Liver (tissue), 8 donors: ENCODE measurements at regions not wholly inside any gene's neighbourhood (a gene's known extent, or its start where the extent isn't known, plus 50 kb on each side); places are given as distances from the start of the nearest gene placed in this dataset.

ENCODE experiments used
- DNase-seq: peaks from one replicate; pipeline ENCODE4 v3.0.0-alpha.2; 2017; ENCODE audit warnings: low spot score
- H3K27ac ChIP-seq, 2 donors: one replicate each; pipeline ENCODE4 v1.7.0; 2013; ENCODE audit warnings: inconsistent platforms in 2 of 2, low read length in 2 of 2, control low read depth in 1 of 2, low read depth in 1 of 2, mild to moderate bottlenecking in 1 of 2
- H3K27me3 ChIP-seq, 4 donors: one replicate each; pipeline versions ENCODE4 v1.6.1 to v1.7.0; 2013; ENCODE audit warnings: low read length in 3 of 4, inconsistent platforms in 1 of 4, mild to moderate bottlenecking in 1 of 4, moderate library complexity in 1 of 4; ENCODE audit not compliant: control insufficient read depth in 4 of 4, insufficient read depth in 4 of 4
- H3K36me3 ChIP-seq, 4 donors: one replicate each; pipeline versions ENCODE4 v1.6.1 to v1.7.0; 2013; ENCODE audit warnings: low read length in 3 of 4, mild to moderate bottlenecking in 3 of 4, low read depth in 1 of 4, moderate library complexity in 1 of 4; ENCODE audit not compliant: control insufficient read depth in 4 of 4, insufficient read depth in 3 of 4
- H3K4me1 ChIP-seq, 4 donors: one replicate each; pipeline versions ENCODE4 v1.6.1 to v1.7.0; 2013; ENCODE audit warnings: low read length in 3 of 4, mild to moderate bottlenecking in 3 of 4, moderate library complexity in 1 of 4; ENCODE audit not compliant: control insufficient read depth in 4 of 4, insufficient read depth in 4 of 4
- H3K4me3 ChIP-seq, 3 donors: one replicate each; pipeline versions ENCODE4 v1.6.1 to v1.7.0; 2013; ENCODE audit warnings: low read length in 3 of 3, control low read depth in 1 of 3, low read depth in 1 of 3, mild to moderate bottlenecking in 1 of 3
- H3K9ac ChIP-seq, 2 donors: one replicate each; pipeline ENCODE4 v1.7.0; 2013; ENCODE audit warnings: low read length in 2 of 2, mild to moderate bottlenecking in 2 of 2, moderate library complexity in 2 of 2, control low read depth in 1 of 2, low read depth in 1 of 2
- H3K9me3 ChIP-seq, 4 donors: one replicate each; pipeline versions ENCODE4 v1.6.1 to v1.7.0; 2013; ENCODE audit warnings: low read length in 3 of 4; ENCODE audit not compliant: control insufficient read depth in 4 of 4
- ATF3 ChIP-seq: IDR thresholded peaks from 2 replicates; pipeline ENCODE4 v1.6.1; 2016; ENCODE audit warnings: antibody characterized with exemption
- CTCF ChIP-seq: fragments of 150-350 bp; IDR thresholded peaks from 2 replicates; pipeline ENCODE4 v1.5.1; 2017; ENCODE audit warnings: improper control_type of control experiment, low read depth, low read length; ENCODE audit not compliant: missing input control
- EGR1 ChIP-seq, 2 donors: IDR thresholded peaks; 2 replicates each; pipeline ENCODE4 v1.6.1; 2016 to 2018; ENCODE audit warnings: antibody characterized with exemption in 2 of 2, low read depth in 2 of 2
- FOXA1 ChIP-seq: IDR thresholded peaks from 2 replicates; pipeline ENCODE4 v1.6.1; 2016; ENCODE audit warnings: antibody characterized with exemption
- FOXA2 ChIP-seq: IDR thresholded peaks from 2 replicates; pipeline ENCODE4 v1.6.1; 2016; ENCODE audit warnings: antibody characterized with exemption
- GABPA ChIP-seq, 2 donors: IDR thresholded peaks in 1 of 2; conservative IDR thresholded peaks in 1 of 2; 2 replicates each; pipeline ENCODE4 v1.6.1; 2016; ENCODE audit warnings: antibody characterized with exemption in 2 of 2, mild to moderate bottlenecking in 1 of 2, moderate library complexity in 1 of 2
- HNF4A ChIP-seq, 2 donors: conservative IDR thresholded peaks; 2 replicates each; pipeline ENCODE4 v1.6.1; 2016; ENCODE audit warnings: antibody characterized with exemption in 2 of 2, mild to moderate bottlenecking in 2 of 2
- HNF4G ChIP-seq: IDR thresholded peaks from 2 replicates; pipeline ENCODE4 v1.6.1; 2016; ENCODE audit warnings: antibody characterized with exemption
- JUND ChIP-seq, 2 donors: IDR thresholded peaks; 2 replicates each; pipeline ENCODE4 v1.6.1; 2016; ENCODE audit warnings: antibody characterized with exemption in 2 of 2
- MAX ChIP-seq: IDR thresholded peaks from 2 replicates; pipeline ENCODE4 v1.6.1; 2016; ENCODE audit warnings: antibody characterized with exemption
- NR2F2 ChIP-seq: IDR thresholded peaks from 2 replicates; pipeline ENCODE4 v1.6.1; 2016; ENCODE audit warnings: antibody characterized with exemption
- RAD21 ChIP-seq, 2 donors: IDR thresholded peaks; 2 replicates each; pipeline ENCODE4 v1.6.1; 2016; ENCODE audit warnings: antibody characterized with exemption in 2 of 2, mild to moderate bottlenecking in 2 of 2
- REST ChIP-seq: IDR thresholded peaks from 2 replicates; pipeline ENCODE4 v1.6.1; 2016; ENCODE audit warnings: antibody characterized with exemption, mild to moderate bottlenecking
- RXRA ChIP-seq, 2 donors: IDR thresholded peaks; 2 replicates each; pipeline ENCODE4 v1.6.1; 2017 to 2018; ENCODE audit warnings: antibody characterized with exemption in 2 of 2, mild to moderate bottlenecking in 1 of 2
- SP1 ChIP-seq: IDR thresholded peaks from 2 replicates; pipeline ENCODE4 v1.6.1; 2018; ENCODE audit warnings: antibody characterized with exemption, mild to moderate bottlenecking
- TAF1 ChIP-seq: conservative IDR thresholded peaks from 2 replicates; pipeline ENCODE4 v1.6.1; 2016; ENCODE audit warnings: antibody characterized with exemption, mild to moderate bottlenecking
- ZBTB33 ChIP-seq: IDR thresholded peaks from 2 replicates; pipeline ENCODE4 v1.6.1; 2016; ENCODE audit warnings: antibody characterized with exemption
- WGBS: extraction: QIAGEN DNeasy Blood & Tissue Kit; methylation state at CpG from one replicate; pipeline ENCODE4 v1.1.7; 2013; 5-methylcytosine and 5-hydroxymethylcytosine counted together
- donor health status: healthy.
- donor health status: healthy.
- donor health status: healthy.
- donor health status: healthy.
- donor health status: healthy.

GRCh38 chr11:95371153-95371552 lies 140.2 kb upstream of the SESN3 start:
- WGBS, result 89% methylated on average over 1 of the region's 1 CpG
- TF ChIP-seq FOXA2, result no peak
- Histone ChIP-seq H3K27ac (no peak overlapping the region), H3K4me3 (no peak overlapping the region), H3K27me3 (no peaks in the 10 kb centered on the region), H3K36me3 (no peaks in the 10 kb centered on the region), H3K4me1 (no peaks in the 10 kb centered on the region), H3K9ac (no peak overlapping the region), H3K9me3 (no peaks in the 10 kb centered on the region)
- no peak for DNase-seq

- TF ChIP-seq HNF4G (no peak), REST (no peak), CTCF (no peak), FOXA1 (no peak), RAD21 (IDR thresholded peaks at IDR 0.05) (no peak), HNF4A (conservative IDR thresholded peaks at IDR 0.05) (no peak), TAF1 (no peak), SP1 (no peak), RXRA (IDR thresholded peaks at IDR 0.05) (no peak), NR2F2 (no peak), FOXA2 (no peak), MAX (no peak), GABPA (IDR thresholded peaks at IDR 0.05 in 1 of 2, conservative IDR thresholded peaks at IDR 0.05 in 1 of 2) (no peak)
- Histone ChIP-seq H3K4me3 (no peak overlapping the region), H3K27ac (no peak overlapping the region), H3K9ac (no peak overlapping the region), H3K9me3 (no peaks in the 10 kb centered on the region), H3K27me3 (no peaks in the 10 kb centered on the region), H3K4me1 (peaks cover 5 to 18% (median 9%) of the 10 kb centered on the region in 4 donors), H3K36me3 (no peaks in the 10 kb centered on the region)
- WGBS, result 64% methylated on average over 4 of the region's 4 CpGs
- no peak for DNase-seq
These were observed 136.7 kb upstream of the SESN3 start for GRCh38 chr11:95367726-95368125.

GRCh38 chr11:95365348-95365747 lies 134.3 kb upstream of the SESN3 start:
- no peak for TF ChIP-seq HNF4A (conservative IDR thresholded peaks at IDR 0.05)
- TF ChIP-seq ZBTB33, result no peak
- TF ChIP-seq RAD21 (IDR thresholded peaks at IDR 0.05), result no peak
- no peak for TF ChIP-seq SP1
- TF ChIP-seq FOXA1, result no peak
- no peak for TF ChIP-seq HNF4G
- TF ChIP-seq FOXA2, result no peak
- no peak for TF ChIP-seq GABPA (IDR thresholded peaks at IDR 0.05 in 1 of 2, conservative IDR thresholded peaks at IDR 0.05 in 1 of 2)
- no peak for TF ChIP-seq EGR1 (IDR thresholded peaks at IDR 0.05; ENCODE audit: low read depth in 2 of 2)
- no peak for TF ChIP-seq CTCF
- no peak for TF ChIP-seq ATF3
- no peak for TF ChIP-seq TAF1
- TF ChIP-seq NR2F2, result no peak
- TF ChIP-seq JUND (IDR thresholded peaks at IDR 0.05), result no peak
- TF ChIP-seq RXRA (IDR thresholded peaks at IDR 0.05), result no peak
- no peaks in the 10 kb centered on the region for H3K36me3 ChIP-seq
- WGBS, result 81% methylated on average over 3 of the region's 3 CpGs
- no peaks in the 10 kb centered on the region for H3K9me3 ChIP-seq
- H3K9ac ChIP-seq, result no peak overlapping the region
- H3K4me1 ChIP-seq, result peaks cover 5 to 18% (median 11%) of the 10 kb centered on the region in 4 donors
- DNase-seq, result no peak
- H3K27me3 ChIP-seq, result no peaks in the 10 kb centered on the region
- H3K4me3 ChIP-seq, result peak overlapping the region in 1 of 3 donors; percentile 23
- no peak overlapping the region for H3K27ac ChIP-seq
